ENCODE measurements at regions not wholly inside any gene's neighbourhood (a gene's known extent, or its start where the extent isn't known, plus 50 kb on each side); places are given as distances from the start of the nearest gene placed in this dataset.

- DNase-seq (ENCODE audit: low read depth) = peak; percentile 19
These were observed 101.0 kb upstream of the HS3ST1 start for GRCh38 chr4:11529625-11530201.

- DNase-seq (ENCODE audit: low read depth) = no peak
These were observed 96.4 kb upstream of the HS3ST1 start for GRCh38 chr4:11525085-11525484.

GRCh38 chr4:11518754-11519153, 90.1 kb upstream of the HS3ST1 start:
- no peak for DNase-seq (ENCODE audit: low read depth)

GRCh38 chr4:11514779-11515419, 86.2 kb upstream of the HS3ST1 start:
- no peak for DNase-seq (ENCODE audit: low read depth)

- DNase-seq (ENCODE audit: low read depth) = no peak
These were observed 85.3 kb upstream of the HS3ST1 start for GRCh38 chr4:11514003-11514402.

- DNase-seq (ENCODE audit: low read depth) = no peak
These were observed 84.2 kb upstream of the HS3ST1 start for GRCh38 chr4:11512871-11513270.

- DNase-seq (ENCODE audit: low read depth) = no peak
These were observed 82.6 kb upstream of the HS3ST1 start for GRCh38 chr4:11511321-11511720.

- no peak for DNase-seq (ENCODE audit: low read depth)
These were observed 79.2 kb upstream of the HS3ST1 start for GRCh38 chr4:11507920-11508319.

- no peak for DNase-seq (ENCODE audit: low read depth)
These were observed 77.5 kb upstream of the HS3ST1 start for GRCh38 chr4:11506194-11506593.

- no peak for DNase-seq (ENCODE audit: low read depth)
These were observed 76.7 kb upstream of the HS3ST1 start for GRCh38 chr4:11505221-11505971.

- no peak for DNase-seq (ENCODE audit: low read depth)
These were observed 74.5 kb upstream of the HS3ST1 start for GRCh38 chr4:11503166-11503565.

- DNase-seq (ENCODE audit: low read depth) = no peak
These were observed 69.3 kb upstream of the HS3ST1 start for GRCh38 chr4:11497972-11498371.

- DNase-seq (ENCODE audit: low read depth) = no peak
These were observed 68.6 kb upstream of the HS3ST1 start for GRCh38 chr4:11497212-11497806.

- DNase-seq (ENCODE audit: low read depth) = no peak
These were observed 67.7 kb upstream of the HS3ST1 start for GRCh38 chr4:11496351-11496829.

- DNase-seq (ENCODE audit: low read depth) = no peak
These were observed 67.1 kb upstream of the HS3ST1 start for GRCh38 chr4:11495818-11496217.

- DNase-seq (ENCODE audit: low read depth) = peak; percentile 11
These were observed 66.6 kb upstream of the HS3ST1 start for GRCh38 chr4:11495291-11495690.

GRCh38 chr4:11494232-11494631, 65.5 kb upstream of the HS3ST1 start:
- no peak for DNase-seq (ENCODE audit: low read depth)

- no peak for DNase-seq (ENCODE audit: low read depth)
These were observed 60.9 kb upstream of the HS3ST1 start for GRCh38 chr4:11489453-11490083.

- DNase-seq (ENCODE audit: low read depth) = no peak
These were observed 60.2 kb upstream of the HS3ST1 start for GRCh38 chr4:11488657-11489452.

GRCh38 chr4:11487868-11488544, 59.3 kb upstream of the HS3ST1 start:
- DNase-seq (ENCODE audit: low read depth) = peak; percentile 12

- DNase-seq (ENCODE audit: low read depth) = no peak
These were observed 58.4 kb upstream of the HS3ST1 start for GRCh38 chr4:11487139-11487538.
